Kidney glomerular epithelial cell (primary cell): ENCODE measurements at regions not wholly inside any gene's neighbourhood (a gene's known extent, or its start where the extent isn't known, plus 50 kb on each side); places are given as distances from the start of the nearest gene placed in this dataset.
"Not testable (repeated sequence)": the region's sequence is repeated elsewhere in the genome, so short reads cannot be mapped to it uniquely, and the experiment has no call there.

Experiments used
- DNase-seq: peaks from one replicate; lab custom pipeline; 2025; lab: John Stamatoyannopoulos, UW

DNA sequence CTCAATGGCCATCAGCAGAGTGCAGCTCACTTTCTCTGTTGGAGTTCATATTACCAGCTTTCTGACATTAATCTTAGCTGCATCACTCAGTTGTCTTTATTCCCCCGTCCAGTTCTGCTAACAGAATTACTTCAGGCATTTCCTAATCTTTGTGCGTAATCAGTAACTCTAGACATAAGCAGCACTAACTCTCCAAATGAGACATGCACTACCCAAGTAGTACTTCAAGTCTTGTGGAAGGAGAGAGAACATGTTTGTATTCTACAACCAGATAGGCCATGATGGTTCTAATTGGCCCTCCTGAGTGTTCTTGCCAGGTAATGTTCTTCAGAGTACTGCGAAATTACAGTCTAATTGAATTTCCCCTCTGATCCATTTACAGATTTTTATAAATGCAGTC is 448.5 kb upstream of the RPS6KA3 start:
- no peak for DNase-seq

GRCh38 chrX:20712811-20713210 is 446.1 kb upstream of the RPS6KA3 start:
- no peak for DNase-seq

- DNase-seq = no peak
Observed at GRCh38 chrX:20711366-20711765, 444.7 kb upstream of the RPS6KA3 start.

- DNase-seq = no peak
Observed at GRCh38 chrX:20693078-20693477, 426.4 kb upstream of the RPS6KA3 start.

DNA sequence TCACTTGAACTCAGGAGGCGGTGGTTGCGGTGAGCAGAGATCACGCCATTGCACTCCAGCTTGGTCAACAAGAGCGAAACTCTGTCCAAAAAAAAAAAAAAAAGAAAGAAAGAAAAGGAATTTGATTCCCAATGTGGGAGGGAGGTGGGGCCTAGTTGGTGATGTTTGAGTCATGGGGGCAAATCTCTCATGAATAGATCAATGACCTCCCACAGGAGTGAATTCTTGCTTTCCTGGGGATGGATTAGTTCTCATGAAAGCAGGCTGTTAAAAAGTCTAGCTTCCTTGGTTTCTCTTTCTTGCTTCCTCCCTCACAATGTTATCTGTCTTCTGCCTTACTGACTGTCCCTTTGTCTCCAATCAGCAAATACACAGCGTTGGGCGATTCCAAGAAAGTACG is 419.5 kb upstream of the RPS6KA3 start:
- DNase-seq = no peak

- DNase-seq = no peak
Observed at GRCh38 chrX:20685652-20686051, 418.9 kb upstream of the RPS6KA3 start.

- DNase-seq = no peak
Observed at GRCh38 chrX:20681683-20682082, 415.0 kb upstream of the RPS6KA3 start.

DNA sequence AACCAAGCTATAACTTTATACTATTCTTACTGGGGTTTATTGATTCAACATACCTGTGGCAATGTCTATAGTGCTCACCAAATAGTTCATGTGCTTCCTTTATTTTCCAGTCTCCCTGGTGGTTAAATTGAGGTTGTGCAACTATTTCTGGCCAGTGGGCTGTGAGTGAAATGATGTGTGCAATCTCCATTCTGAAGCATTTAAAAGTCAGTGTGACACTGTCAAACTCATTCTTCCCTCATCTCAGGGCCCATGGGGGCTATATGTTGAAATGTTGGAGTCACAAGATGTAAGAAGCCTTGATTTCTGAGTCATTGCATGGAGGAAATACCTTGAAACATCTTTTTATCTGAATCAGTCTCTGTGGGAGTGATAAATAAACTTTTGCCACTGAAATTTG is 414.3 kb upstream of the RPS6KA3 start:
- DNase-seq = peak; percentile 8

GRCh38 chrX:20672476-20672875 is 405.8 kb upstream of the RPS6KA3 start:
- DNase-seq = no peak

GRCh38 chrX:20671746-20672145 is 405.0 kb upstream of the RPS6KA3 start:
- not testable (repeated sequence) for DNase-seq

DNA sequence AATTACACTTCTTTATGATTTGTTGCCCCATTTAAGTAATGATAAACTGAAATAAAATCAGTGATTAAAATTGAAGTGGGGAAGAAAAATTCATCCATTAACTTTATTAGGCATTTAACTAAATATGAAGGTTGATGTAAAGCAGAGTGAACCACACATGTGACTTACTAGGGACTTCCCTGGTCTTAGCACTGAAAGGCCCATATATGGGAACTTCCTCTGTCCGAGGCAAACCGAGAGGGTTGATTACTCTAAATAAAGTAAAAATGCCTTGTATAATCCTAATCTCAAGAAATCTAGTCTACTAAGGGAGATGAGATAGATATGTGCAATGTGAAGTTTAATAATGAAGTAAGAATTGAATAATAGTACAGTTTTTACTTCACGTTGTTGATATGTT is 403.9 kb upstream of the RPS6KA3 start:
- no peak for DNase-seq

- no peak for DNase-seq
Observed at GRCh38 chrX:20668550-20668949, 401.8 kb upstream of the RPS6KA3 start.

DNA sequence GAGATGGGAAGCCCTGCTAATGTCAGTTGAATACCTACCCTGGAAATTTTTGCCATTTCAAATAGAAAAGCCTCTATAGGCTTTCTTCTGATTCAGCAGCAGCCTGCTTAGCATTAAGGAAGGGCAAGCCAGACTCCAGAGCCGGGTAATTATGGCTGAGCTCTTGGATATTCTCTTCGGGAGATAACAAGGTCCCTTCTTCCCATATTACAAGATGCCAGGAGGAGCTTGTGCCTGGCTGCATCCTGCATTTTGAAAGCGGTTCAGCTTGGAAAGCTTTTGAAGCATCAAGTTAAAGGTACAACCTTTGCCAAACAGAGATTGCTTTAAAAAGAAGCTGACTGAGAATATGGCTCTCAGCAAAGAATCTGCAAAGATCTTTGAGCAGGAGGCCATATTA is 399.6 kb upstream of the RPS6KA3 start:
- no peak for DNase-seq

GRCh38 chrX:20665481-20665880 is 398.8 kb upstream of the RPS6KA3 start:
- DNase-seq = no peak

GRCh38 chrX:20664774-20665173 is 398.1 kb upstream of the RPS6KA3 start:
- no peak for DNase-seq

DNA sequence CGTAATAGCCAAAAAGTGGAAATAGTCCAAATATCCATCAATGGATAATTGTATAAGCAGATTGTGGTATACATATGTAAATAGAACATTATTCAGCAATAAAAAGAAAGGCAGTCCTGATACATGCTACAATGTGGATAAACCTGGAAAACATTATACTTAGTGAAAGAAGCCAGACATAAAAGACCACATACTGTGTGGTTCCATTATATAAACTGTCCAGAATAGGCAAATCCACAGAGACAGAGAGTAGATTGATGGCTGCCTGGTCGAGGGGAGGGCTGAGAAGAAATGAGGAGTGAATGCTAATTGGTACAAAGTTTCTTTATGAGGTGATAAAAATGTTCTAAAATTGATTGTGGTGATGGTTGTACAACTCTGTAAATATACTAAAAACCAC is 397.4 kb upstream of the RPS6KA3 start:
- no peak for DNase-seq

DNA sequence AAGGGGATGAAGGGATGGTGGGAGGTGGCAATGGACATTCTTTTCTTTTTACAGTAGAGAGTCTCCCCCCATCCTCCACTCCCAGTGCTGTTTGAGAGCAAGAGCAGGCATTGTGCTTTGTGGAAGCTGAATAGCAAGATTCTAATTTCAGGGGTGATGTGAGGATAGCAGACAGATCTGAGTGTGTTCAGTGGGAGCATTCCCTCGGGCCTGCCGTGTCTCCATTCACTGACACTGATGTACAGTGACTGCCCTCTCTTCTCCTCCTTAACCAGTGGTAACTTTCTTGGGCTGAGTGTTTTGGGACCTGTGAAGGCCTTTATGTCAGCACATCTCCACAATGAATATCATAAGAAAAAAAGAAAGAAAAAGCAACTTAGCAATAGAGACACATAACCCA is 396.6 kb upstream of the RPS6KA3 start:
- no peak for DNase-seq

GRCh38 chrX:20656721-20657120 is 390.0 kb upstream of the RPS6KA3 start:
- DNase-seq = no peak

DNA sequence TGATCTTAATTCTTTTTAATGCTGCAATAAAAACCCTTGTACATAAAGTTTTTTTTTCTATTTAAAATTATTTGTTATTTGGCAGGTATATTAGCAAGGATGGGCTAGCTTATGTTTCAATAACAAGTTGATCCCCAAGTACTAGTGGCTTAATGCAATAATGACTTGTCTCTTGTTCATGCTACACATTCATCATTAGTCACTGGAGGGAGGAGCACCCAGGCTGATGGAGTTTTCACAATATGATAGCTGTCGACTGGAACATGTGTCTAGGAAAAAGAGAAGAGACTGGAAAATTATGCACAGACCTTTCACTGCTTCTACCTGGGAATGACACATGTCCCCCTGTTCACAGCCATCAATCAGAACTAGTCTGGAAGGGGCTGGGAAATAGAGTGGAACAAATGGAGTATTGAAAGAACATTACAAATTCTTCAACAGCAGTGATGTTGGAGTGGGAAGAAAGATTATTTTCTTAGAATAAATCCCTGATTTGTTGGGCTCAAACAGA is 387.9 kb upstream of the RPS6KA3 start:
- DNase-seq = no peak

DNA sequence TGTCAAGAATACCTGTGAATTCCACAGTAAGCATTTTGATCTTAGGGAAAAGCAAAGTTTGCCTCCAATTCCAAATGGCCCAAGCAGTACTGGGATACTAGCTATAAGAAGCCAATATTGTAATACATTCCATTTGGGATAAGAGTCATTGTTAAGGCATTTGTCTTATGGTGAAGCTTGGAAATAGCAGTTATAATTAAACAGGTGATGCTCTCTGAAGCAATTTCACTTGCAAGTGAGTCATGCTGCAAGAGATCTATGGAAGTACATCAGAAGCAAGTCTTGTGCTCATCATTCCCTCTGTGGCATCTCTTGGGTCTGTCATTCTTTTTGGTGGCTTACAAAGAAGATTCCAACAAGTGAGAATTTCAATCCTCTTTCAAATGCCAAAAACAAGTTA is 386.4 kb upstream of the RPS6KA3 start:
- no peak for DNase-seq

DNA sequence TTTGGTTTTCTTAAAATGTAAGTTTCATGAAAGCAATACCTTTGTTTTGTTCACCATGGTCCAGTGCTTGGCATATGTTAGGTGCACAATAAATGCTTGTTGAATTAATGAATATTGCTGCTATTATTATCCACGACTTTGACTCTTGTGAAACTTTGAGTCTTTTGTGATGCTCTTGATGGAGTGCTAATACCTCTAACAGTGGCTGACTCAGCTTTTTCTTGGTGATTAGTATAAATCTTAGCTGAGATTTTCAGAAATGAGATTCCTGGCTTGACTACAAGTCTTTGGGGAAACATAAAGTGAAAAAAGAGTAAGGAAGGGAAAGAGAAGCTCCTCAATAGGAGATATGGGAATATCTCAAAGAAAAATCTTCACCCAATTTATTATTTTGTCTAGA is 375.2 kb upstream of the RPS6KA3 start:
- no peak for DNase-seq

DNA sequence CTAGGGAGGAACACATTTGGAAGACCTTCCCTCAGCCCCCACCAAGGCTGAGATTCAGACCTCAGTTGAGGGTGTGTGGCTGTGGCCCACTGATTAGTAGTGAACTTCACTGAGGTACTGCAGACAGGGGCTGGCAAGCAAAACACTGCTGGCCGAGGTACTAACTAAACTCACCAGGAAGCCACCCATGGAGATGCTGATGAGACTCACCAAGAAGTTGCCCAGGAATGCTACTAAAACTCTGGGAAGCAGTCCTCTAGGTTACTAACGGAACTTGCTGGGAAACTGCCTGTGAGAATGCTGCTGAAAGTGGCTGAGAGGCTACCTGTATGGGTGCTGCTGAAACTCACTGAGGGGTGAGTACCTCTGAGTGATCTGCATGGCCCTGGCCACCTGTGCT is 372.4 kb upstream of the RPS6KA3 start:
- DNase-seq = no peak

GRCh38 chrX:20637351-20637750 is 370.6 kb upstream of the RPS6KA3 start:
- no peak for DNase-seq

DNA sequence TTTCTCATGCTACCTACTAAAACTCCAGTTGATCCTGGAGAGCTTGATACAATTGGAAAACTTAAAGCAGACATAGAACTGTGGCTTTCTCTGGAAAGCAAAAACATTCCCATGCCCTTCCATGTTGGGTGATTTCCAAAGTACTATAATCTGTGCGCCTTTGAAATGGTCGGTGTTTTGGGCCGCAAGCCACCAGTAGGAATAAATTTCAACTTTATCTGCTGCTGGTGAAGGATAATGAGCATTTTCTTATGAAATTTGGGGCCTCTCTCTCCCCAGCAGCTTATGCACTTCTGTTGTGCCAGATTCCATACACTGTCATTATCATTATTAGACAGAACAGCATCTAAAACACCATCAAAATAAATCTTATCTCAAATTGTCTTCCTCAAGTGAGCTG is 366.7 kb upstream of the RPS6KA3 start:
- DNase-seq = no peak

DNA sequence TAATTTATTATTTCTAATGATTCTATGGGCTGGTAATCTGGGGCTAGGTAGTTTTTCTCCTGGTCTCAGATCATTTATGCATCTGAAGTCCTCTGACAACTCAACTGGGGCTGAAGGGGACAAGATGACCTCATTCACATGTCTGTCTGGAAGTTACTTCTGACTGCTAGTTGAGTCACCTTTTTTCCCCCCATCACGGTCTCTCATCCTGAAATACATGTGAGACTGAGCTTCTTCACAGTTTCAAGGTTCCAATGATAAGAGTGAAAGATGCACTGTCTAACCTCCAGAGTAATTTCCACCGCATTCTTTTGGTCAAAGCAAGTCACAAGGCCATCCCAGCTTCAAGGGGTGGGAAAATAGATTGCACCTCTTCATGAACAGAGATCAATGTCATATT is 356.7 kb upstream of the RPS6KA3 start:
- peak; percentile 18 for DNase-seq
